Keratinocyte (primary cell): ENCODE measurements at regions not wholly inside any gene's neighbourhood (a gene's known extent, or its start where the extent isn't known, plus 50 kb on each side); places are given as distances from the start of the nearest gene placed in this dataset.

Experiments
- DNase-seq: peaks from one replicate; pipeline ENCODE4 v3.0.0-alpha.2; 2011; ENCODE audit warnings: low read depth, missing footprints, low spot score
- FAIRE-seq: peaks from 2 replicates; lab custom pipeline; 2011; peaks lifted over from hg19 to GRCh38; lab: Jason Lieb, UNC
- H2AFZ ChIP-seq: 2 replicates; pipeline ENCODE4 v1.6.0; 2012; ENCODE audit warnings: low read length, control low read depth, inconsistent platforms; ENCODE audit not compliant: control insufficient read depth
- H3K27ac ChIP-seq: 2 replicates; pipeline ENCODE4 v1.5.1; 2011; ENCODE audit warnings: low read length; ENCODE audit not compliant: control insufficient read depth, insufficient read depth
- H3K27me3 ChIP-seq: 3 replicates; pipeline ENCODE4 v1.6.0; 2011; ENCODE audit warnings: low read length; ENCODE audit not compliant: control insufficient read depth, insufficient read depth; ENCODE audit errors: extremely low read depth
- H3K36me3 ChIP-seq, 2 experiments: 2 replicates in 1 of 2; 3 replicates in 1 of 2; pipeline ENCODE4 v1.5.1; 2011; ENCODE audit warnings: low read length in 2 of 2, mild to moderate bottlenecking in 1 of 2; ENCODE audit not compliant: control insufficient read depth in 2 of 2, insufficient read depth in 2 of 2; ENCODE audit errors: extremely low read depth in 1 of 2
- H3K4me1 ChIP-seq: 3 replicates; pipeline ENCODE4 v1.5.1; 2011; ENCODE audit warnings: low read length; ENCODE audit not compliant: control insufficient read depth, insufficient read depth; ENCODE audit errors: extremely low read depth
- H3K4me2 ChIP-seq: 3 replicates; pipeline ENCODE4 v1.6.0; 2011; ENCODE audit warnings: low read depth, low read length; ENCODE audit not compliant: control insufficient read depth, insufficient read depth; ENCODE audit errors: extremely low read depth
- H3K4me3 ChIP-seq, 3 experiments: fragments of 200-600 bp in 1 of 3; sonication (generic) in 1 of 3; 2 replicates in 2 of 3; 3 replicates in 1 of 3; pipeline ENCODE4 v1.5.1; 2011 to 2016; ENCODE audit warnings: low read length in 3 of 3, mild to moderate bottlenecking in 3 of 3, control low read depth in 2 of 3, inconsistent platforms in 1 of 3, low read depth in 1 of 3, mixed read lengths in 1 of 3, mixed run types in 1 of 3, moderate library complexity in 1 of 3; ENCODE audit not compliant: control insufficient read depth in 2 of 3, insufficient read depth in 2 of 3; ENCODE audit errors: extremely low read depth in 1 of 3
- H3K79me2 ChIP-seq: 2 replicates; pipeline ENCODE4 v1.6.0; 2012; ENCODE audit warnings: low read length; ENCODE audit not compliant: control insufficient read depth, insufficient read depth
- H3K9ac ChIP-seq: 3 replicates; pipeline ENCODE4 v1.6.0; 2011; ENCODE audit warnings: low read length; ENCODE audit not compliant: control insufficient read depth, insufficient read depth; ENCODE audit errors: extremely low read depth
- H3K9me1 ChIP-seq: 3 replicates; pipeline ENCODE4 v1.6.0; 2011; ENCODE audit warnings: low read length; ENCODE audit not compliant: control insufficient read depth, insufficient read depth; ENCODE audit errors: extremely low read depth
- H3K9me3 ChIP-seq: 2 replicates; pipeline ENCODE4 v1.5.1; 2012; ENCODE audit warnings: low read depth, low read length; ENCODE audit not compliant: control insufficient read depth
- H4K20me1 ChIP-seq: 3 replicates; pipeline ENCODE4 v1.6.0; 2011; ENCODE audit warnings: low read length; ENCODE audit not compliant: control insufficient read depth, insufficient read depth; ENCODE audit errors: extremely low read depth
- CTCF ChIP-seq, 3 experiments: IDR thresholded peaks in 1 of 3; conservative IDR thresholded peaks in 1 of 3; optimal IDR thresholded peaks in 1 of 3; 2 replicates in 2 of 3; 3 replicates in 1 of 3; pipeline versions ENCODE3 to v1.5.1; 2011; ENCODE audit warnings: low read length in 3 of 3, mild to moderate bottlenecking in 3 of 3, moderate library complexity in 2 of 3, control low read depth in 1 of 3, inconsistent platforms in 1 of 3; ENCODE audit not compliant: insufficient read depth in 2 of 3; ENCODE audit errors: extremely low read depth in 1 of 3
- EZH2 ChIP-seq: IDR thresholded peaks from one replicate; pipeline ENCODE4 v1.6.1; 2012; ENCODE audit warnings: inconsistent platforms, mild to moderate bottlenecking, low read length, moderate library complexity
- dilution Hi-C: fragments of 300-500 bp; cut with MboI; formaldehyde crosslinking; loops from one replicate; pipeline ENCODE4 v1.7.0; 2020; ENCODE audit warnings: low sequenced_read_pairs; ENCODE audit not compliant: extremely low pct_ligation_motif_present

DNA sequence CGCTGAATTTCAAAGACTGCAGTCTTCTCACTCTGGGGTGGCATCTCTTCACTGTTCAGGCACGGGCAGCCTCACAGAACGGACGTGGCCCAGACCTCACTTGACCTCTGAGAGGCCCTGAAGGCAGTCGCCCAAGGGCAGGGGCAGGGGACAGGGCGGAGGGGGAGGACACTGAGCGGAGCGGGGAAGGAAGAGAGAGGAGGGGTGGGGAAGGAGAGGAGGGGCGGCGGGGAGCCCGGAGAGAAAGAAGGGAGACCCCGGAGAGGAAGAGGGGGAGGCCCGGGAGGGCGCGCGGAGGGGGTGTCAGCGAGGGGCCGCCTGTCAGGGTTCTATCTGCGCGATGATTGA is 58.7 kb upstream of the COMTD1 start:
- H4K20me1 ChIP-seq, result no peaks in the 10 kb centered on the region
- no peaks in the 10 kb centered on the region for H3K9me3 ChIP-seq
- H3K9me1 ChIP-seq, result no peaks in the 10 kb centered on the region
- peak overlapping the region; percentile 50 for H2AFZ ChIP-seq
- dilution Hi-C loops, result no loop called here
- no peak for TF ChIP-seq CTCF (optimal IDR thresholded peaks at IDR 0.05 in 1 of 3, IDR thresholded peaks at IDR 0.05 in 1 of 3, conservative IDR thresholded peaks at IDR 0.05 in 1 of 3; ENCODE audit: extremely low read depth in 1 of 3, insufficient read depth in 2 of 3, low read length in 3 of 3)
- TF ChIP-seq EZH2, result no peak
- H3K9ac ChIP-seq, result peak overlapping the region; percentile 86
- peak overlapping the region; percentile 98 for H3K4me2 ChIP-seq
- no peaks in the 10 kb centered on the region for H3K27me3 ChIP-seq
- peak overlapping the region; percentile 11 to 71 (median 47) for H3K4me3 ChIP-seq
- H3K4me1 ChIP-seq, result peaks cover 21% of the 10 kb centered on the region
- no peaks in the 10 kb centered on the region for H3K79me2 ChIP-seq
- peak overlapping the region; percentile 57 for H3K27ac ChIP-seq
- no peaks in the 10 kb centered on the region for H3K36me3 ChIP-seq
- FAIRE-seq (no peak), DNase-seq (no peak)

DNA sequence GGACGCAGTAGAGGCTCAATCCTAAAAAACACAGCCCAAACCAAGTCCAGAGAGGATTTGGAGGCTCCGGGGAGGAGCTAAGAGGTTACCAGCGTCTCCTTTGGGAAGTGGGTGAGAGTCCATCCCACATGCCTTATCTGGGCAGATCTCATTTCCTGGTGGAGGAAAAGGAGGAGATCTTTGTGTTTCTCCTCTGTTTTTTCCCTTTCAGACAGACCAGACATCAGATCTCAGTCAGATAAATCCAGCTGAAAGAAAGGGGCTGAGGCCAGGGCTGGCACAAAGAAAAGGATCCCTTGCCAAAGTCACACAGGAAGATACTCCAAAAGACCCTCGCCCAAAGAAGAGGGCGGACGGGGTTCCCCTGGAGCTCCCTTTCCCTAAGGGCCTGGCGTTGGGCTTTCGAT is 58.3 kb upstream of the COMTD1 start:
- Histone ChIP-seq H3K4me2 (peak overlapping the region; percentile 98), H3K27ac (peak overlapping the region; percentile 57), H3K4me3 (peak overlapping the region in 1 of 3 experiments; percentile 47), H3K36me3 (no peaks in the 10 kb centered on the region), H3K9me3 (no peaks in the 10 kb centered on the region), H3K79me2 (no peaks in the 10 kb centered on the region), H2AFZ (no peak overlapping the region), H3K9me1 (no peaks in the 10 kb centered on the region), H4K20me1 (no peaks in the 10 kb centered on the region), H3K9ac (peak overlapping the region; percentile 86), H3K27me3 (no peaks in the 10 kb centered on the region), H3K4me1 (peaks cover 21% of the 10 kb centered on the region)
- dilution Hi-C loops, result no loop called here
- DNase-seq (no peak), FAIRE-seq (peak; percentile 34)
- TF ChIP-seq CTCF (optimal IDR thresholded peaks at IDR 0.05 in 1 of 3, IDR thresholded peaks at IDR 0.05 in 1 of 3, conservative IDR thresholded peaks at IDR 0.05 in 1 of 3; ENCODE audit: extremely low read depth in 1 of 3, insufficient read depth in 2 of 3, low read length in 3 of 3) (no peak), EZH2 (no peak)
